Right lobe of liver (tissue), 4 donors: ENCODE measurements at regions not wholly inside any gene's neighbourhood (a gene's known extent, or its start where the extent isn't known, plus 50 kb on each side); places are given as distances from the start of the nearest gene placed in this dataset.

Experiments
- CTCF ChIP-seq, 4 donors: fragments of 200-600 bp in 3 of 4; fragments of 450-650 bp in 1 of 4; IDR thresholded peaks; one replicate each; pipeline versions ENCODE4 v1.5.1 to v1.8.0; 2016 to 2022; ENCODE audit warnings: antibody characterized with exemption in 4 of 4, mild to moderate bottlenecking in 2 of 4
- POLR2A ChIP-seq: fragments of 450-650 bp; IDR thresholded peaks from one replicate; pipeline ENCODE4 v1.6.1; 2017; ENCODE audit warnings: antibody characterized with exemption, mild to moderate bottlenecking
- donor health status: DM: no; HTN: no; CAD: no.
- donor health status: DM: no; HTN: no; CAD: no.
- donor health status: DM: no; HTN: yes; CAD: no.

GRCh38 chr11:45366619-45367190, 80.6 kb upstream of the SYT13 start:
- TF ChIP-seq CTCF (IDR thresholded peaks at IDR 0.05), result no peak
- TF ChIP-seq POLR2A, result no peak
